Stimulated activated CD8-positive, alpha-beta memory T cell treated with anti-CD3 and anti-CD28 coated beads, Interleukin-12 subunit alpha, Interleukin-12 subunit beta, amount 100 ng/mL, for 24 hours (primary cell): ENCODE measurements at regions not wholly inside any gene's neighbourhood (a gene's known extent, or its start where the extent isn't known, plus 50 kb on each side); places are given as distances from the start of the nearest gene placed in this dataset.
"Not testable (repeated sequence)": the region's sequence is repeated elsewhere in the genome, so short reads cannot be mapped to it uniquely, and the experiment has no call there.

Experiments used
- DNase-seq: peaks from one replicate; pipeline ENCODE4 v3.0.0-alpha.2; 2020; ENCODE audit errors: extremely low read depth

DNA sequence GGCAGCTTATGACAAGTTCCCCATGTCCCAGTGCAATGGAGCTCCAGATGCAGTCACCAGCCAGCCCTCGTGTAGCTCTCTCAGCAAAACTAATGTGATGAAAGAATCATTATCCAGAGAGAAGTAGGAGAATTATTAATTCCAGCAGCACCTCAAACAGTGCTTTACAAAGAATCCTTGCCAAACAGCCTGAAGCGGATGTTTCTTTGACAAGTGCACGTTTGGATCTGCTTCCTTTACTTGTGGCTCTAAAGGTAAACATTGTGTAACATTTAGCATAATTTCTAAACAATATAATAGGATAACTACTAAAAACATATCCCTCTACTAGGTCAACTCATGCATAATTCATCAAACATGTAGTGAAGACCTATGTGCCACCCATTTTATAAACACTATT is 197.0 kb downstream of the FAM181B start:
- no peak for DNase-seq

GRCh38 chr11:82533628-82534327 is 199.9 kb downstream of the FAM181B start:
- no peak for DNase-seq

GRCh38 chr11:82529936-82530335 is 203.7 kb downstream of the FAM181B start:
- DNase-seq, result no peak

DNA sequence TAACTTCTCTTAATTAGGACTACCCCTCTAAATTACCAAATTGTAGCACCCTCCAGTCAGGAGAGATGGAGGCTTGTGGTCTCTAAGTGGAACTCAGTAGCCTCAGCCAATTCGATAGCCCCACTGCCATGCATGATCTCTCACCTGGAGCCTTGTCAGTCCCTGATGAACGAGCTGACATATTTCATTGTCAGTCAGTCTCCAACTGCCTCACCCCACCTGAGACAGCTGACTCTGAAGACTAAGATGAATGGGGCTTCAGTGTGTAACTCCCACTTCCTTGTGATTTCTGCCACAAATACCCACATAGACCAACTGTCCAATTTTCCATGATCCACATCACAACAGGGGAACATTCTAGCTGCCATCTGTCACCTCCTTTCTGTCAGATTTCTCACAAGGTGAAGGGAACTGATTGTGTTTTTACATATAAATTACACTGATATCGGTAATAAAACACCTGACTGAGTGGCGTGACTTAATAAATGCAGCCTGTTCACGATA is 206.5 kb downstream of the FAM181B start:
- no peak for DNase-seq

DNA sequence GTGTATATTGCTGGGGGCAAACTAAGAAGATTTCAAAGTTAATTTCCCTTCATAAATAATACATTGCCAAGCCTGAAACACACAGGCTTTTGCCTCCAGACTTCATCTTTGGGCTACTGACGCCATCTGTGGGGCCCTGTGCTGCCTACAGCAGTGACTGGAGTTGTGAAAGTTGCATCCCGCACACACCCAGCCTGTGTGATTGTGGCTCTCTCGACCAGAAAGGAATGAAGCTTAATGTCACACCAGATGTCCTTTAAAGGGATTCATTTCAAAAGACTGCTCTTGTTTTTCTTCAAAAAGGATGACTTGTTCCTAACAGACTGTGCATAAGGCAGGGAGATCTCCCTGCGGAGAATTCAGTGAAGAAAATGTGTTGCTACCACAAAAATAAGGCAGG is 210.5 kb downstream of the FAM181B start:
- DNase-seq, result no peak

DNA sequence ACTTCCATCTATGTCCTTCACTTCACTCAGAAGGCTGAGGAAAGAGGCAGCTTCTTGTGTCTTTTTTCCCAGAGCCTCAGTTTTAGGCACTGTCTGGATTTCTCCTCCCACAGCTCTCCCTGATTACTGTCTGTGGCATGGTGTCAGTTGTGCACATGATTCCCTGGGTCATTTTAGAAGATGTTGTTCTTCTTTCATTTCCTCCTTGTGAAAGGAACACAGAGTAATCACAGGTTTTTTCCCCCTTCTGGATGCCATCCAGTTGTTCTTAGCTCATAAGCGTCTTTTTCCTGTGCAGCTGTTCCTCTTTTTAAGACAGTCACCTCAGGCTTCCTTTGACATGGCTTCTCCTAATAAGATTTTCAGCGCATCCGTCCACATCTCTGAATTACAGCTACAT is 212.2 kb downstream of the FAM181B start:
- no peak for DNase-seq

GRCh38 chr11:82507288-82507687 is 226.4 kb downstream of the FAM181B start:
- no peak for DNase-seq

DNA sequence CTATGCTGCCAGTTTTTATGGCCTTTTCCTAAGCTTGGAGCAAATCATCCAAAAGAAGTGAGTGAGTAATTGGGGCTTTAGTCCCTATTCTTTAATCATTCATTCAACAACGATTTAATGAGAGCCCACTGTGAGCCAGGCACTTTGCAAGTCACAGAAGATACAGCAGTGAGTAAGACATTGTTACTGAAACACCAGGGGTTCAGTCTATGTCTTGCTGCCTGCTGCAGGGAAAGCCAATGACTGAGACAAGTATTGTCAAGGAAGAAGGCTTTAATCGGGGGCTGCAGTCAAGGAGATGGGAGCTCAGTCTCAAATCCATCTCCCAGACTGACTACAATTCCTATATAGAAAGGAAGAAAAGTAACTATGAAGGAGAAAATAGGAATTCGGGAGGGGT is 228.3 kb downstream of the FAM181B start:
- DNase-seq, result no peak

DNA sequence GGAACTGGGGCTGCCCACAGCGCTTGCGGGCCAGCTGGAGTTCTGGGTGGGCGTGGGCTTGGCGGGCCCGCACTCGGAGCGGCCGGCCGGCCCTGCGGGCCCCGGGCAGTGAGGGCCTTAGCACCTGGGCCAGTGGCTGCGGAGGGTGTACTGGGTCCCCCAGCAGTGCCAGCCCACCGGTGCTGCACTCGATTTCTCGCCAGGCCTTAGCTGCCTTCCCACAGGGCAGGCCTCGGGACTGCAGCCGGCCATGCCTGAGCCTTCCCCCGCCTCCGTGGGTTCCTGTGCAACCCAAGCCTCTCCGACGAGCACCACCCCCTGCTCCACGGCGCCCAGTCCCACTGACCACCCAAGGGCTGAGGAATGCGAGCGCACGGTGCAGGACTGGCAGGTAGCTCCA is 232.5 kb downstream of the FAM181B start:
- not testable (repeated sequence) for DNase-seq

GRCh38 chr11:82494988-82495432 is 238.7 kb downstream of the FAM181B start:
- DNase-seq, result no peak

DNA sequence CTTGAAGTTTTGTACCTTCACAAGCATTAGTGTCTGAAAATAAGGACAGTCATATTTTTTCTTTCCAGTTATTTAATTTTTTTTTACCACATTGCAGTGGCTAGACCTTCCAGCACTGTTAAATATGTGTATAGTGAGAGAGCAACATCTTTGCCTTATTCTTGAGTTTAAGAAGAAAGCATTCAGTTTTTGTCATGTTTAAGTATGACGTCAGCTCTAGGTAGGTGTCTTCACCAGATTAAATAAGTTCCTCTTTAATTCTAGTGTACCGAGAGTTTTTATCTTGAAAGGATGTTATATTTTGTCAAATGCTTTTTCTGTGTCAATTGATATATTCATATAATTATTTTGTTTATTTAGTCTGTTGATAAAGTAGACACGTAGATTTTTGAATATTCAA is 258.8 kb downstream of the FAM181B start:
- DNase-seq, result no peak

DNA sequence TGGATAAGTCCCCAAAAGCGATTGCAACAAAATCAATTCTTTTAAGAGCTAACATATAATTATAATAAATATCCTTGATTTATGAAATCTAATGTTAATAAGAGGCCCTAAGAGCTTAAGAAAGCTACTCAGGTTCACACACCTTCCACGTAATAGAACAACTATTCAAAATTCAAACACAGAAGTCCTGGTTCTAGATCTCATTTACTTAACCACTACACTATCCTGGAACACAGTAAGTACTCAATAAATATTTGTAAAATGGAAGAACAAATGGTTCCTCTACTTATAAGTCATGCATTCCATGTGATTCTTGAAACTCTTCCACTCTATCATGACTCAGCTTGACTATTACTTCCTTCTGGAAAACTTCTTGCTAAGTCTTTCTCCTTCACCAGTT is 268.2 kb downstream of the FAM181B start:
- DNase-seq, result no peak

- DNase-seq, result no peak
Measured at GRCh38 chr11:82462608-82463242, 270.9 kb downstream of the FAM181B start.

- no peak for DNase-seq
Measured at GRCh38 chr11:82458761-82459160, 274.9 kb downstream of the FAM181B start.

DNA sequence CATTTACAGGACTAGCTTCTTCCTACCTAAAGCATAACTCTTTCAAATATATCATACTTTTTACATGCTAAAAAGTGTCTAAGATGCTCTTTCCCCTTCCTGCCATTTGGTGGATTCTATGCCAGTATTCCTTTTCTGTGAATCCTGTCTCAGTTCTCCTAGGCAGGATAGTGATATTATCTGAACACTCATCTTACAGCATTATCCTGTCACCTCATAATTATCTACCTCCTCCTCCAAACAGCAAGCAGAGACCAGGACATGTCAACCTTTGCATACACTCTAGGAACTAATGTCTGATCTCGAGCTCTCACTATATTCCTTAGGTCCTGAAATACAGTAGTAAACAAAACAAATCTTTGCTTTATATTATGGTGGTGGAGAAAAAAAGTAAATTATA is 275.5 kb downstream of the FAM181B start:
- DNase-seq, result no peak

DNA sequence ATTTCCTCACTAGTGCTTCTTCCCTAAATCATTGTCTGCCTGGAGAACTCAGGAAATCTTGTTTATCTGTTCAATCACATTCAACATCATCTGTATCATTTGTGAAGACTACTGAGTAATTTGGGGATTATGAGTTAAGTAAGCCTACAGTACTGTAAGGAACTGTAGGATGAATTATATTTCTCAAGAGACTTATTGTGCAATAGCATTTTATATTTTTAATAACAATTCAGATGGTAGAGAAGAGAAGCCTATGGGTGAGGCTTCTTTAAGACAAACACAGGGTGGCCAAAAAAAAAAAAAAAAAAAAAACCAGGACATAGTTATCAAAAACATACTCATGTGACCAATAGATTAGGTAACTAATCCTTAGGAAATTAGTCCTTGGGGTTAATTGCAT is 282.7 kb downstream of the FAM181B start:
- DNase-seq, result no peak

DNA sequence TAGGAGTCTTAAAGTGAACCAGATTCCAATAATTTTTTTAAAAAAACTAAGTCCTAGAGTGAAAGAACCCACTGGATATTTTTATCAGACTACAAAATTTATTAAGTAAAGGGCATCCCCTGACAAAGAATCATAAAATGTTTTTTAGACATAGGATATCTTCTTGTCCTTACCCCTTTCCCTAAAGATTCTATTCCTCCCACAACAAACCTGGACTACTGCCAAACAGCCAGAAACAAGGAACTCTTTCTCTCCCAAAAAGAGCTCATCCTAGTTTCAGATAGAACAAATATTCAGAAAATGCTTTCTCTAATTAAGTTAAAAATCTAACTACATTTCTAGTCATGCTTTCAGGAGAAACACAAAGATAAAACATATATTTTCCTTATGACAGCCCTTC is 327.1 kb downstream of the FAM181B start:
- DNase-seq, result no peak

GRCh38 chr11:82405421-82405820 is 328.2 kb downstream of the FAM181B start:
- no peak for DNase-seq

- no peak for DNase-seq
Measured at GRCh38 chr11:82404981-82405380, 328.7 kb downstream of the FAM181B start.

DNA sequence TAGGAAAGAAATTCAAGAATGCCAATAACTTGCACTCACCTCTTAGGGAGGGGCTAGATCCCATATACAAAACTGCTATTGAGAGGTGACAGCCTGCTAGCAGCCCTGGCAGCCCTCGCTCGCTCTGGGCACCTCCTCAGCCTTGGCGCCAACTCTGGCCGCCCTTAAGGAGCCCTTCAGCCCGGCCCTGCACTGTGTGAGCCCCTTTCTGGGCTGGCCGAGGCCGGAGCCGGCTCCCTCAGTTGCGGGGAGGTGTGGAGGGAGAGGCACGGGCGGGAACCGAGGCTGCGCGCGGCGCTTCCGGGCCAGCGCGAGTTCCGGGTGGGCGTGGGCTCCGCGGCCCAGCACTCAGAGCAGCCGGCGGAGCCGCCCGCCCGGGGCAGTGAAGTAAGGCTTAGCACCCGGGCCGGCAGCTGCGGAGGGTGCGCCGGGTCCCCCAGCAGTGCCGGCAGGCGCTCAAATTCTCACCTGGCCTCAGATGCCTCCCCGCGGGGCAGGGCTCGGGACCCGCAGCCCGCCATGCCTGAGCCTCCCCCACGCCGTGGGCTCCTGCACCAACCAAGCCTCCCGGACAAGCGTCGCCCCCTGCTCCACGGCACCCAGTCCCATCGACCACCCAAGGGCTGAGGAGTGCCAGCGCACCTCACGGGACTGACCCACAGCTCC is 329.9 kb downstream of the FAM181B start:
- DNase-seq, result no peak

GRCh38 chr11:82398300-82398815 is 335.3 kb downstream of the FAM181B start:
- DNase-seq, result no peak

DNA sequence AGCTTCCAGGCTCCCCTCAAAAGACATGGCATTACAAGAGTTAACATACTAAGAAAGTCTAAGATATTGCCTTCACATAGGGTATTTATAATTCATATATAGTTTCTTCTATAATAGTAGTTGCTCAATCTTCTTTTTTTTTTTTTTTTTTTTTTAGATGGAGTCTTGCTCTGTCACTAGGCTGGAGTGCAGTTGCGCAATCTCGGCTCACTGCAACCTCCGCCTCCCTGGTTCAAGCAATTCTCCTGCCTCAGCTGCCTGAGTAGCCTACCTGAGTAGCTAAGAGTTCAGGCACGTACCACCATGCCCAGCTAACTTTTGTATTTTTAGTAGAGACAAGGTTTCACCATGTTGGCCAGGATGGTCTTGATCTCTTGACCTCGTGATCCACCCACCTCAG is 337.0 kb downstream of the FAM181B start:
- DNase-seq, result not testable (repeated sequence)

DNA sequence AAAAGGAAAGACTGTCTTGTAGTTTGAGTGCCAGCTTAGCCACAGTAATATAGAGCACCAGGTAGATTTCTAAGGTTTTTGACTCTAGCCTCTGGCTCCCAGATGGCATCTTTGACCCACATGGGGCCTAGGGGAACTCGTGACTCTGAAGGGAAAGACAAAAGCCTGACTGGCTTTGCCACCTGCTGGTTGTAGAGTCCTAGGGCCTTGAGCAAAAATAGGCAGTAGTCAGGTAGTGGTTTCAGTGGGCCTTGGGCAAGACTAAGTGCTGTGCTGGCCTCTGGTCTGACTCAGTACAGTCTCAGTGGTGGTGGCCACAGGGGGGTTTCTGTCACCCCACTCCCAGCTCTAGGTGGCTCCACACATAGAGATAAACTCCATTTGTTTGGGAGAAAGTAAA is 349.4 kb downstream of the FAM181B start:
- DNase-seq, result no peak
